Rectal smooth muscle tissue (tissue), 1 donor: ENCODE measurements at regions not wholly inside any gene's neighbourhood (a gene's known extent, or its start where the extent isn't known, plus 50 kb on each side); places are given as distances from the start of the nearest gene placed in this dataset.
A peak's percentile ranks its signal among the peaks of the same experiment; 100 is the strongest.
"Not testable (repeated sequence)": the region's sequence is repeated elsewhere in the genome, so short reads cannot be mapped to it uniquely, and the experiment has no call there.

ENCODE experiments used
- H3K27ac ChIP-seq: one replicate; pipeline ENCODE4 v1.7.0; 2013; ENCODE audit warnings: low read depth, low read length, inconsistent platforms
- H3K27me3 ChIP-seq: one replicate; pipeline ENCODE4 v1.7.0; 2013; ENCODE audit warnings: low read length; ENCODE audit not compliant: control insufficient read depth, insufficient read depth
- H3K36me3 ChIP-seq: one replicate; pipeline ENCODE4 v1.7.0; 2013; ENCODE audit warnings: low read length; ENCODE audit not compliant: control insufficient read depth, insufficient read depth
- H3K4me1 ChIP-seq: one replicate; pipeline ENCODE4 v1.7.0; 2013; ENCODE audit warnings: low read length; ENCODE audit not compliant: control insufficient read depth, insufficient read depth
- H3K4me3 ChIP-seq: one replicate; pipeline ENCODE4 v1.7.0; 2013; ENCODE audit warnings: low read length
- H3K9ac ChIP-seq: one replicate; pipeline ENCODE4 v1.7.0; 2013; ENCODE audit warnings: low read length

DNA sequence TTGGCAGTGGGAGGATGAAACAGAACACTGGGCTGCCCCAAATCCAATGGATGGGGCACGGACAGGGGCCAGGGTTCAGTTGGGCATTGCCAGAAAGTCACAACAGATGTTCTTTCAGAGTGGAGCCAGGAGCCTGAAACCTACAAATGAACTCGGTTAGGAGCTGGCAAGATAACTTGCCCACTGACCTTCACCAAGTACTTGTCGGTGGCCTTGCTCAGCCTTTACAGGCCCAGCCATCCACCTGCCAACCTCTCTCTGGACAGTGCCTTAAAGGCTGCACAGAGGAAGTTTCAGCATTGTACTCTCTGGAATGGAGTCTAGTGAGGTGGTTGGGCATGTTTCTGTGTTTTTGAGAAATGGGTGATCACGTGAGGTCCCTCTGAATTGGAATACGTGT is 87.1 kb upstream of the USP9X start:
- Histone ChIP-seq H3K4me1 (no peaks in the 10 kb centered on the region), H3K27ac (no peak overlapping the region), H3K36me3 (no peaks in the 10 kb centered on the region), H3K27me3 (no peaks in the 10 kb centered on the region), H3K9ac (no peak overlapping the region), H3K4me3 (no peak overlapping the region)

DNA sequence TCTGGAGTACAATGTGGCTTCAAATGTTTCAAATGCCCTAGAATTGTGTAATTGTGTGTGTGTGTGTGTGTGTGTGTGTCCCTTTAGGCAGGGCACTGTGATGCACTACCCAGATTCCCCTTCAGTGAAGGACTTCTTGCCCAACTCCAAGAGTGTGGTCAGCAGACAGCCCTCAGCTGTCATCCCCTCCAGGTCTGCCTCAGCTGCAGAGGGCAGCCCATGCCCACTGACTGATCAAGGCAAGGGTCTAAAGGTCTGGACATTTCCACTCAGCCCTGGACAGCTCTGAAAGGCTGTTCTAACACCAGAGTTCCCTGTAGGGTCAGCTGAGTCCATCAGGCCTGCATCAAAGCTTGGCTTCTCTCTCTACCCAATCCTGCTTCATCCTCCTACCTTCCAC is 83.9 kb upstream of the USP9X start:
- no peaks in the 10 kb centered on the region for H3K27me3 ChIP-seq
- H3K4me1 ChIP-seq = no peaks in the 10 kb centered on the region
- no peak overlapping the region for H3K9ac ChIP-seq
- no peak overlapping the region for H3K4me3 ChIP-seq
- no peaks in the 10 kb centered on the region for H3K36me3 ChIP-seq
- H3K27ac ChIP-seq = no peak overlapping the region

DNA sequence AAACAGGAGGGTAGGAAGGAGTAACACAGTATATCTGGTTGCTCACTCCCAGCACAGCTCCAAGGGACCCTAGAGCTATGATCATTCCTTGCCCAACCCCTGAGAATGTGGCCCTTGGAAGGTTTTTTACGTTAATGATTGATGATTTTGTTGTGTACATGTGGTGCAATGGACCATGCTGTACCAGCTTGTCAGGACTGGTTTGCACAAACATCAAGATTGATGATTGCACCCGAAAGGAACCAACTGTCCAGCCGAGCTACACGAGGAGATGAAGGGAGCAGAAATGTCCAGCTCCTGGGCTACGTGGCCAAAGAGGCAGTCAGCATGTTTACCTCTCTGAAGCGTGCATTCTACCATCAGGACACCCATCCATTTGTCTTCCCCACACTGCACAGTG is 83.2 kb upstream of the USP9X start:
- no peak overlapping the region for H3K9ac ChIP-seq
- no peaks in the 10 kb centered on the region for H3K4me1 ChIP-seq
- no peaks in the 10 kb centered on the region for H3K36me3 ChIP-seq
- no peaks in the 10 kb centered on the region for H3K27me3 ChIP-seq
- no peak overlapping the region for H3K4me3 ChIP-seq
- no peak overlapping the region for H3K27ac ChIP-seq

DNA sequence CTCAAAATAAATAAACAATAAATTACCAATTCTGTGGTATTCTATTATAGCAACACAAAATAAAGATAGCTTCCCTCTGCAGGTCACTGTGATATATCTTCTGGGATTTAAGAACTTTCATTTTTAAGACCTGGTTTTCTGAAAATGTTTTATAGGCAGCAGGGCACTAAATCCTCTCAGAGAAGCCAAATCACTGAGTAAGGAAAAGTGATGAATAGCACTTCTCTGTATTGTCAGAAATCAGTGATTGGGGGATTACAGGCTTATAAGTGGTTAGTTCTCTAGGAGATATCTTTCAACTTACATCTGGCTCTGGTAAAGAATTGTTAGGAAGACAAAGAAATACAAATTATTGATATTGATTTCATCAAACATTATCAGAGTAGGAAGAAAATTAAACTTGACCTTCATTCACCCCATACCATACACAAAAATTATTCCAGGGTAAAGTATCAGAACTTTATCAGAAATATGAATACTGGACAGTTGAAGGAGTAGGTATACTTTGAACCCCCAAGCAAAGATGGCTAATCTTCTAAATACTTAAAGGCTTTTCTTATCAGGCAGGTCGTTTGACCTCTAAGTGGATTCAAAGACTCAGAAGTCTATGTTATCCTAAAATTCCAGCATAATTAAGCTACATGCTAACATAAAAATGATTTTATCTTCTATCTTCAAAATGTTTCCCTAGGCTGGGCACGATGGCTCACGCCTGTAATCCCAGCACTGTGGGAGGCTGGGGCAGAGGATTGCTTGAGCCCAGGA is 81.6 kb upstream of the USP9X start:
- H3K9ac ChIP-seq = no peak overlapping the region
- no peak overlapping the region for H3K4me3 ChIP-seq
- H3K27me3 ChIP-seq = no peaks in the 10 kb centered on the region
- no peaks in the 10 kb centered on the region for H3K4me1 ChIP-seq
- no peak overlapping the region for H3K27ac ChIP-seq
- no peaks in the 10 kb centered on the region for H3K36me3 ChIP-seq

DNA sequence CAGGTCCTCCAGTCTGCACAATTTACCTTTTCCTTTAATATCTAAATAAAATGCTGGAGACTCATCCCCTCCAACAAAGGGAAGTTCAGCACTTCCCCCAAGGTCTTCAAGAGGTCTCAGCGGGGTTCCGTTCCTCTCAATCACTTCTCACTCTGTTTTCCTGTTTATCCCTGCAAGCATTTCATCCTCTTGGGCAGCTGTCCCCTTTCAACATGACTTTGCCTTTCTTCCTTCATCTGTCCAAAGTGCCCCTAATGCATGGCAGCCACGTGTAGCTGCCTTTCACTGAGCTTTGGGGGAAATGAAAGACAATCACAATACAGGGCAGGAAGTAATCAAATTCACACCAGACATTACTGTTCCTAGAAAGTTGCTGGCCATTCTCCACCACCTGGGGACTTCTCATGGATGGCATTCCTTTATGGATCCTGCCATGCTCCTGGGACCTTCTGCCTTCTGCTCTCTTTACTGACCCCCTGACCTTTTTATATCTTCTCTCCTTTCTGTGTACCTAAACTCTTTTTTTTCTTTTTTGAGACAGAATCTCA is 79.7 kb upstream of the USP9X start:
- H3K4me3 ChIP-seq = no peak overlapping the region
- no peaks in the 10 kb centered on the region for H3K4me1 ChIP-seq
- no peaks in the 10 kb centered on the region for H3K27me3 ChIP-seq
- no peak overlapping the region for H3K27ac ChIP-seq
- no peaks in the 10 kb centered on the region for H3K36me3 ChIP-seq
- H3K9ac ChIP-seq = no peak overlapping the region

DNA sequence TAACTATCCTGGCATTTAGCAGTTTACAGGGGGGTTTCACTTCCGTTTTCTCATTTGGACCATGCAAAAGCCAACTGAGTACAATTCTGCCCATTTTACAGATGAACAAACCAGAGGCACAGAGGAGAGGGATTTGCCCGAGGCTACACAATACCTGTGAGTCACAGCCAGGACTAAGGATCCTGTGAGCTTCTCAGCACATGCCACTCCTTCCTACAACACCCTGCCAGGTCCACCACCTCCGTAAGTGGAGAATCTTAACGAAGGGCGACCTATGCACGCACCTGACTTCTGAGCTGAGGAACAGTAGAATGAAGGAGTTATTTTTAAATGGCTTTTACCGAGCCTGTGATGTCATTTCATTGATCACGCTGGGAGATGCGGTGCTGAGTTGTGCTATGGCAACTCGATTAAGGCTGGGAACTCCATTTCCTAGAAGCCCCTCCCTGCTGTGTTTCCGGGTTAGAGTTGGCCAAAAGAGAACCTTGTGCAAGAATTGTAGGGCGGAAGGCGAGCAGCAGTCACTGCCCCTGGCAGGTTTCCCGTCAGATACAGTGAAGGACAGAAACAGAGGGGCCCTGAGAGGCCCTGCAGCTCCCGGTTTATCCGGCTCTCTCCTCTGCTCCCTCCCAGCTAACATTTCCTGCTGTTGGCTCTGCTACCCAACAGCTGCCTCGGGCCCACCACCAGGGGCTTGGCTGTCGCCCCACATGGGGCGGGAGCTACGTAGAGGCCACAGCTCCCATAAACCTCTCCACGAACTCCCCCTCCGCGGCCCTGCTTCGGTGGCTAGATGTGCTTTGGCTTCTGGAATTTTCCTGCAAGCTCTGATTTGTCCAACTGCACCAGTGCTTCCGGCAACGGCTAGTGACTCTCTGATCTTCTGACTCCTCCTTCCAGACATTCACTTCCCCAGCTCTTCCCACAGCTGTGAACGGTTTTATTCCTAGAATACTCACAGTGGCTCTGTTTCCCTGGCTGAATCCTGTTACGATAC is 75.1 kb upstream of the USP9X start:
- no peaks in the 10 kb centered on the region for H3K27me3 ChIP-seq
- no peaks in the 10 kb centered on the region for H3K36me3 ChIP-seq
- no peak overlapping the region for H3K9ac ChIP-seq
- peak overlapping the region; percentile 70 for H3K27ac ChIP-seq
- peak overlapping the region; percentile 57 for H3K4me3 ChIP-seq
- peaks cover 3% of the 10 kb centered on the region for H3K4me1 ChIP-seq

DNA sequence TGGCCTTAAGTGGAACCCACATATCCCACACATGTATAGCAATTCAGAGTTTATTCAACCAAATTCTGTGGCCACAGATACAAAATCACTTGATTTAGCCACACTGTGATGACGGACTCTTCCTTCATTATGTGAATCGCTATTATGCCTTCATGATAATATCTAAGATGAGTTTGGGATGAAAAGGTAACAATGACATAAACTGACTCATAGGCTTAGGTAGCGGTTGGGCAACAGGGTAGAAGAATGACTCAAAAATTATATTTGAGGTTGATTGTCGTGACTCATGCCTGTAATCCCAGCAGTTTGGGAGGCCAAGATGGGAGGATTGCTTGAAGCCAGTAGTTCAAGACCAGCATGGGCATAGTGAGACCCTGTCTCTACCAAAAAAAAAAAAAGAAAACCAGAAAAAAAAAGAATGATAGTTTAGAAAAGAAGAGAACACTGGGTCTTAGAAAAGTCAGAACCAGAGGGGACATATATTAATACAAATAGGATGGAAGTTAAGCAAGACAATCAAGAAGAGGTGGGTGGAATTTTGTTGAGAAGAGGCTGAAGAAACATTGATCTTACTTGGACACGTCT is 70.4 kb upstream of the USP9X start:
- Histone ChIP-seq H3K27ac (no peak overlapping the region), H3K36me3 (no peaks in the 10 kb centered on the region), H3K9ac (no peak overlapping the region), H3K4me3 (no peak overlapping the region), H3K27me3 (no peaks in the 10 kb centered on the region), H3K4me1 (peaks cover 3% of the 10 kb centered on the region)

DNA sequence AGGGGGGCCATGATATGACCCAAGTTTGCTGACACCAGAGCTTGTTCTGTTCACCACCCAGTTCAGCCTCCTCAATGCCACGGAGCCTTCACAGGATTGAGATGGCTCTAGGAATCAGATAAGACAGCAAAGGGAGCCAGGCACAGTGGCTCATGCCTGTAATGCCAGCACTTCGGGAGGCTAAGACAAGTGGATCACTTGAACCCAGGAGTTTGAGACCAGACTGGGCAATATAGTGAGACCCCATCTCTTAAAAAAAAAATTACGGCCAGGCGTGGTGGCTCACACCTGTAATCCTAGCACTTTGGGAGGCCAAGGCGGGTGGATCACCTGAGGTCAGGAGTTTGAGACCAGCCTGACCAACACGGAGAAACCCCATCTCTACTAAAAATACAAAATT is 67.5 kb upstream of the USP9X start:
- H3K9ac ChIP-seq = not testable (repeated sequence)

DNA sequence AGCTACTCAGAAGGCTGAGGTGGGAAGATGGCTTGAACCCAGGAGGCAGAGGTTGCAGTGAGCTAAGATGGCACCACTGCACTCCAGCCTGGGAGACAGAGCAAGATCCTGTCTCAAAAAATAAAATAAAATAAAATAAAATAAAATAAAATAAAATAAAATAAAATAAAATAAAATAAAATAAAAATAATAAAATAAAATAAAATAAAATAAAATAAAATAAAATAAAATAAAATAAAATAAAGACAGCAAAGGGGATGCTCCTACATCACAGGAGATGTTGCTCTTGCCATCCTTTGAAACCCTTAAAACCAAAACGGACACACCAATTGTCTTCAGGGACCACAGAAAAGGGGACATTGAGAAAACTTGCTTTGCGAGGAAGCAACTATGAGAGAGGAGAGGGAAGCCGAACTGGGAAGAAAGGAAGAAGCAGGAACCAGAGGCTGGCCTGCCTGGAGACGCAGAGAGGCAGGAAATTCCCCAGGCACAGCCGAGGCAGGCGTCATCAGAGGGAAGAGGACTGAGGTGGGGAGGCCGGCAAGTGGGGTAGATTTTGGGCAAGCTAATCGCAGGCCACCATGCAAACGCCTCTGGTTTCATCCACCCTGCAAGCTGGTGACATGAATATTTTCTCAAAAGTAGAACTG is 66.7 kb upstream of the USP9X start:
- H3K27ac ChIP-seq, H3K4me3 ChIP-seq: not testable (repeated sequence)

More for the DNA sequence above, 67.5 kb upstream of the USP9X start:
- H3K36me3 ChIP-seq, H3K4me1 ChIP-seq, H3K4me3 ChIP-seq, H3K27ac ChIP-seq, H3K27me3 ChIP-seq: not testable (repeated sequence)

DNA sequence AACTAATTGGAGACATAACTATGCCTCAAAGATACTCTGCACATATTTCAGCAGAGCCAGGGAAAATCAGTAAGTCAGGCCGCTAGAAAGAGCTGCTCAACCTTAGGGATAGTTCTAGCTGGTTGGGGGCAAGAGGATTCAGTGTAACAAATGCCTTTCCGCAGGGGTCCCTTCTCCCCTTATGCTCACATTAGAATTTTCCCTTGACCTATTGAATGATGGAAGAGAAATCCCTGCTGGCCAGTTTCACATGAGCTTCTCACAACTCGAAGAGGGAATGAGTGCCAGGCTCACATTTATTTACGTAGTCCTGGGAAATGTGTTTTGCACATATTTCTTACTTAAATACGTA is 66.2 kb upstream of the USP9X start:
- H3K36me3 ChIP-seq = no peaks in the 10 kb centered on the region
- H3K9ac ChIP-seq = no peak overlapping the region
- H3K4me3 ChIP-seq = no peak overlapping the region
- no peaks in the 10 kb centered on the region for H3K4me1 ChIP-seq
- H3K27me3 ChIP-seq = no peaks in the 10 kb centered on the region
- no peak overlapping the region for H3K27ac ChIP-seq

More for the DNA sequence above, 66.7 kb upstream of the USP9X start:
- H3K36me3 ChIP-seq, H3K4me1 ChIP-seq, H3K27me3 ChIP-seq, H3K9ac ChIP-seq: not testable (repeated sequence)

DNA sequence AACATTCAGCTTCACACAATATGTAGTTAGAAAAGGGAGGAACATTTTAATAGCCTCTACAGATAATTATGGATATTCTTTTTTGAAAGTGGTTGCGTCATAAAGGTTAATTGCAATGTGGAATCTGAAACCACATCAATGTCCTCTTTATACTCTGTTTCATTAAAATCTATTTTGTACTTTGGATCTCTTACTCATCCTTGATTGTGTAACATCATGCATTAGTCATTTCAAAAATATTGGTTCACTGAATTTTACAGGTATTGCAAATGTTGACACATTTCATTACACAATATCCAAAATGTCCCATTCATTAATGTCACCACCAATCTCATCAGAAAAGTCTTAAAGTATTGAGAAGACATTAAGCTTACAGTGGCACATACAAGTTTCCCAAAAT is 62.7 kb upstream of the USP9X start:
- Histone ChIP-seq H3K9ac (no peak overlapping the region), H3K4me1 (no peaks in the 10 kb centered on the region), H3K27ac (no peak overlapping the region), H3K36me3 (no peaks in the 10 kb centered on the region), H3K4me3 (no peak overlapping the region), H3K27me3 (no peaks in the 10 kb centered on the region)

DNA sequence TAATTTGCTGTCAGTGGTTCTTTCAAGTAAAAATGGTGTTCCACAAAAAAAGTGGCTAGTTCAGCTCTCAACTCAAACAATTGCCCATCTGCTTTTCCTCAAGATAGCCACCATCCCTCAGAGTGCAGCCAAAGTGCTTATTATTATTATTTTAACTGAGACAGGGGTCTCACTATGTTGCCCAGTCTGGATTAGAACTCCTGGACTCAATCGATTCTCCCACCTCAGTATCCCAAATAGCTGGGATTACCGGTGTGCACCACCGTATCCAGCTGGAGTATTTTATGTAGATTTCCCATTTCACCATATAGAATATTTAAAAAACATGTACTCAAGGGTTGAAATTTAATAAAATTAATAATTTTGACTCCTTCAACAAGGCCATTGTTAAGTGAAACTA is 62.1 kb upstream of the USP9X start:
- H3K36me3 ChIP-seq = no peaks in the 10 kb centered on the region
- H3K4me1 ChIP-seq = no peaks in the 10 kb centered on the region
- no peak overlapping the region for H3K4me3 ChIP-seq
- H3K27ac ChIP-seq = no peak overlapping the region
- H3K27me3 ChIP-seq = no peaks in the 10 kb centered on the region
- no peak overlapping the region for H3K9ac ChIP-seq
